ENCODE measurements at regions not wholly inside any gene's neighbourhood (a gene's known extent, or its start where the extent isn't known, plus 50 kb on each side); places are given as distances from the start of the nearest gene placed in this dataset.

GRCh38 chr1:101081496-101082488, 56.2 kb upstream of the DPH5 start:
- DNase-seq (ENCODE audit: low read depth) = no peak

GRCh38 chr1:101080859-101081258, 55.3 kb upstream of the DPH5 start:
- DNase-seq (ENCODE audit: low read depth) = no peak

GRCh38 chr1:101079341-101079740, 53.8 kb upstream of the DPH5 start:
- DNase-seq (ENCODE audit: low read depth) = no peak

GRCh38 chr1:101077849-101078248, 52.3 kb upstream of the DPH5 start:
- DNase-seq (ENCODE audit: low read depth) = no peak

GRCh38 chr1:101075926-101076325, 50.3 kb upstream of the DPH5 start:
- no peak for DNase-seq (ENCODE audit: low read depth)
